SK-N-SH treated with all-trans-retinoic acid at 6 μM for 48 hours (cell line): ENCODE measurements at regions not wholly inside any gene's neighbourhood (a gene's known extent, or its start where the extent isn't known, plus 50 kb on each side); places are given as distances from the start of the nearest gene placed in this dataset.

Experiments
- ARNTL ChIP-seq: fragments of 450-650 bp; formaldehyde crosslinking; IDR thresholded peaks from 2 replicates; pipeline ENCODE4 v1.5.0; 2020; ENCODE audit warnings: low read depth, mild to moderate bottlenecking, moderate library complexity, borderline replicate concordance
- TOX ChIP-seq: fragments of 250-450 bp; sonication (Bioruptor Pico); IDR thresholded peaks from 2 replicates; pipeline ENCODE4 v1.8.0; 2021; ENCODE audit warnings: mild to moderate bottlenecking, moderate library complexity, borderline replicate concordance
- ZFP3 ChIP-seq: fragments of 250-450 bp; sonication (Bioruptor Pico); IDR thresholded peaks from 2 replicates; pipeline ENCODE4 v1.5.0; 2020; ENCODE audit warnings: mild to moderate bottlenecking, moderate library complexity
- ZNF70 ChIP-seq: fragments of 450-650 bp; formaldehyde crosslinking; IDR thresholded peaks from 2 replicates; pipeline ENCODE4 v1.5.0; 2020; ENCODE audit warnings: mild to moderate bottlenecking, moderate library complexity

DNA sequence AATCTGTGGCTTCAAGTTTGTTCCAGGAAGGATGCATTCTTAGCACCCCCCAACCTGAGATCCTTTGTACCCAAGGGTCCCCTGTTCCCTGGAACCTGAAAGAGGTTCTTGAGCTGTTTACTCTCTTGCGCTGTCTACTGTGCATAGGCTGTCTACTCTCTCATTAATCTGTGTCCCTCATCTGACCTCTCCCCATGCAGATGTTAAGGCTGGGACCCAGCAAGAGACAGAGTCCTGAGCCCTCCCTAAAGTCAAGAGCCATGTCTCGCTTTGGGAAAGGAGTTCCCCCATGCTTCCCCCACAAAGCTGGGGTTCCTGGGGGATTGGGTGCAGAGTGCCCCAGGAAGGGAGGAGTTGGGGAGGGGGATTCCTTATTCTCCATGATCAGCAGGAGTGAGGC is 312.9 kb downstream of the CYP26B1 start:
- TF ChIP-seq ZNF70 (no peak), TOX (no peak), ARNTL (CRISPR knock-in tag) (no peak), ZFP3 (CRISPR knock-in tag) (no peak)
